ENCODE measurements at regions not wholly inside any gene's neighbourhood (a gene's known extent, or its start where the extent isn't known, plus 50 kb on each side); places are given as distances from the start of the nearest gene placed in this dataset.

GRCh38 chr5:148717668-148718067 is 63.3 kb upstream of the HTR4 start:
- TF ChIP-seq POLR2A (IDR thresholded peaks at IDR 0.05) (no peak), CTCF (IDR thresholded peaks at IDR 0.05) (no peak)

All from esophagus squamous epithelium (tissue), 4 donors.